ENCODE measurements at regions not wholly inside any gene's neighbourhood (a gene's known extent, or its start where the extent isn't known, plus 50 kb on each side); places are given as distances from the start of the nearest gene placed in this dataset.
A peak's percentile ranks its signal among the peaks of the same experiment; 100 is the strongest.
"Not testable (repeated sequence)": the region's sequence is repeated elsewhere in the genome, so short reads cannot be mapped to it uniquely, and the experiment has no call there.

- DNase-seq: no peak
Measured at GRCh38 chr4:8679032-8679431, 86.5 kb downstream of the CPZ start.

DNA sequence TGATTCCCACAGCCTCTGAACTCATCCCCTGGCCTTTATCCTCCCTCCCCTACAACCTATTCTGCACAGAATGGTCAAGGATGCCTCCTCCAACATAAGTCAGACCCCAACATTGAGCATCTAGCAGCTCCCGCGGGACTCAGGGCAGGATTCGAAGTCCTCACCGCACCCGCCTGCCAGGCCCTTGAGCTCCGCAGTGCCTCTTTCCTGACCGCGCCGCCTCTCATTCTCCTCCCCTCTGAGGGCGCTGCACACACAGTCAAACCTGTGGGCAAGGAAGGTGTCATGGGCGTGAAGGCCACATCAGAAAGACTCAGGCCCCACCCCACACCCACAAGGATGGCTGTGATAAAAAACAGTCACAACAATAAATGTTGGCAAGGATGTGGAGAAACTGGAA is 84.1 kb downstream of the CPZ start:
- no peak for DNase-seq

- no peak for DNase-seq
Measured at GRCh38 chr4:8675906-8676305, 83.3 kb downstream of the CPZ start.

- DNase-seq: peak; percentile 14 to 18
Measured at GRCh38 chr4:8675383-8675782, 82.8 kb downstream of the CPZ start.

GRCh38 chr4:8674311-8674885 is 81.8 kb downstream of the CPZ start:
- no peak for DNase-seq

DNA sequence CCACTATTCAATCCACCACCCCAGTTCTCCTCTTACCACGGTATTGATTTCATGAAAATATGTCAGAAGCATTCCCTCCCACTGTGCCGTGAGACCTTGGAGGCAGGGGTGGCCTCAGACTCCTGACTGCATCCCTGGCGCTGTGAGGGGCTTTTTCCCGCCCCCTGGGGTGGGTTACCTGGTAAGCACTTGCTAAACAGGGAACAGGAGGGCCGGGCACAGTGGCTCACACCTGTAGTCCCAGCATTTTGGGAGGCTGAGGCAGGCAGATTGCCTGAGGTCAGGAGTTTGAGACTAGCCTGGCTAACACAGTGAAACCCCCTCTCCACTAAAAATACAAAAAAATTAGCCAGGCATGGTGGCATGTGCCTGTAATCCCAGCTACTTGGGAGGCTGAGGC is 80.5 kb downstream of the CPZ start:
- not testable (repeated sequence) for DNase-seq

DNA sequence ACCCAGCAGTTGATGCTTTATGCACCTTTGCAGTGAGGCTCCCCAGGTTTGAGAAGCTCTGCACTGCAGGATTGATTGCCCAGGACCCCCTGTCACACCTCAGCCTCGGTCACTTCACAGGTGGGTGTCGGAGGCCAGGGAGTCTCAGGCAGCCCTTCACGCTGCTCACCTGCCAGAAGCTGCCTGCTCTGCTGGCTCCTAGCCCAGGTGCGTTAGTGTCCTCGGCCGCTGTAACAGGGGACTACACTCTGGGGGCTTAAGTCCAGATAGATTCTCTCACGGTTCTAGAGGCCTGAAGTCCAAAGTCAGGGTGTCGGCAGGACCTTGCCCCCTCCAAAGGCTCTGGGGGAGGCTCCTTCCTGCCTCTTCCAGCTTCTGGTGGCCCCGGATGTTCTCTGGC is 79.9 kb downstream of the CPZ start:
- no peak for DNase-seq

DNA sequence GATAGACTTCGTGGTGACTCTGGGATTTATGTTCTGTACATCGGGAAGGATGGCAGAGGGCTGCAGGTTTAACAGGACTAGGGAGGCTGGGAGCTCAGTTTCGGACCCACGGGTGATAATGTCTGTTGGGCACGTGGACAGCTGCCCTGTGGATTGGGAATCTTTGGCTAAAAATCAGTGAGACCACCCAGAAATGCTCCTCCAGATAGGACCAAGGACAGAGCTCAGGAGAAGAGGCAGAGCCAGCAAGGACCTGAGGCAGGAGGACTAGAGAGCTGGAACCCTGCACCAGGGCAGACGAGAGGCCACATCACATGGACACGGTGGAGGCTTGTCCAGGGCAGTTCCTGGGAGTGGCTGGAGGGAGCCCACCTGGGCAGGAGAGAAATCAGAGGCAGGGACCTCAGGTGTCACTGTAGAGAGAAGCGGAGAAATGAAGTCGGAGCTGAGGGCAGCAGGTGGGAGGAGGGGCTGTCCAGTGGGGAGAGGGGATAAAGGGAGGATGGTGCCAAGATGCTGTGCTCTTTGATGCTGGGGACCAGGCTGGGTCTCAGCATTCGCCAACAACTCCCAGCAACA is 79.2 kb downstream of the CPZ start:
- DNase-seq: no peak

All from right lung (tissue), 2 donors.